Lung (tissue), 11 donors: ENCODE measurements at regions not wholly inside any gene's neighbourhood (a gene's known extent, or its start where the extent isn't known, plus 50 kb on each side); places are given as distances from the start of the nearest gene placed in this dataset.

Experiments
- ATAC-seq: fragments of 200-7000 bp; cut with Tn5 transposase; one replicate; pipeline ENCODE4 v1.9.1; 2020; ENCODE audit warnings: moderate number of reproducible peaks; ENCODE audit not compliant: insufficient read depth, low FRiP score
- DNase-seq, 3 donors: peaks; one replicate each; pipeline ENCODE4 v3.0.0-alpha.2; 2013 to 2017
- H3K27ac ChIP-seq, 2 donors: one replicate each; pipeline ENCODE4 v1.5.1; 2013; ENCODE audit warnings: mild to moderate bottlenecking in 2 of 2, moderate library complexity in 2 of 2, control low read depth in 1 of 2, inconsistent platforms in 1 of 2, low read depth in 1 of 2, low read length in 1 of 2
- H3K27me3 ChIP-seq, 3 donors: one replicate each; pipeline ENCODE4 v1.5.1; 2013; ENCODE audit warnings: low read length in 2 of 3; ENCODE audit not compliant: control insufficient read depth in 3 of 3, insufficient read depth in 3 of 3
- H3K36me3 ChIP-seq, 4 donors: one replicate each; pipeline ENCODE4 v1.5.1; 2013; ENCODE audit warnings: low read length in 4 of 4, mild to moderate bottlenecking in 1 of 4, moderate library complexity in 1 of 4; ENCODE audit not compliant: control insufficient read depth in 4 of 4, insufficient read depth in 4 of 4
- H3K4me1 ChIP-seq, 5 donors: one replicate each; pipeline ENCODE4 v1.5.1; 2013; ENCODE audit warnings: low read length in 5 of 5, mild to moderate bottlenecking in 2 of 5, moderate library complexity in 1 of 5; ENCODE audit not compliant: control insufficient read depth in 5 of 5, insufficient read depth in 5 of 5
- H3K4me3 ChIP-seq: one replicate; pipeline ENCODE4 v1.5.1; 2013; ENCODE audit warnings: mild to moderate bottlenecking, control low read depth, moderate library complexity
- H3K9ac ChIP-seq, 2 donors: one replicate each; pipeline ENCODE4 v1.5.1; 2013; ENCODE audit warnings: low read length in 2 of 2, control low read depth in 1 of 2; ENCODE audit not compliant: insufficient read depth in 1 of 2
- H3K9me3 ChIP-seq, 4 donors: one replicate each; pipeline ENCODE4 v1.5.1; 2013; ENCODE audit warnings: low read length in 3 of 4, mild to moderate bottlenecking in 1 of 4, moderate library complexity in 1 of 4; ENCODE audit not compliant: control insufficient read depth in 4 of 4, insufficient read depth in 3 of 4
- CTCF ChIP-seq: IDR thresholded peaks from 2 replicates; pipeline ENCODE4 v1.5.1; 2012; ENCODE audit warnings: mild to moderate bottlenecking; ENCODE audit errors: control extremely low read depth, extremely low read depth
- WGBS, 2 donors: extraction: QIAGEN DNeasy Blood & Tissue Kit; methylation state at CpG; one replicate each; pipeline ENCODE4 v1.1.7; 2013; 5-methylcytosine and 5-hydroxymethylcytosine counted together
- donor health status: control.
- donor health status: control.
- donor health status: Bipolar disorder and iron deficiency.
- donor health status: healthy.
- donor health status: DM: yes; HTN: yes; CAD: no.

- DNase-seq: no peak
- no peak overlapping the region for H3K4me3 ChIP-seq
- ATAC-seq: no peak
- no peak overlapping the region for H3K9ac ChIP-seq
- H3K36me3 ChIP-seq: no peaks in the 10 kb centered on the region
- H3K27ac ChIP-seq: no peak overlapping the region
- H3K9me3 ChIP-seq: peaks cover 0 to 3% (median 0%) of the 10 kb centered on the region in 4 donors
- no peaks in the 10 kb centered on the region for H3K27me3 ChIP-seq
- WGBS, 2 donors: 96 to 98% methylated on average over 4 of the region's 4 CpGs
- no peak for TF ChIP-seq CTCF
- H3K4me1 ChIP-seq: peaks cover 0 to 8% (median 0%) of the 10 kb centered on the region in 5 donors
Observed at GRCh38 chr12:124082687-124083086, 109.7 kb downstream of the ZNF664 start.

- DNase-seq (no peak), ATAC-seq (no peak)
Observed at GRCh38 chr12:124083708-124084107, 110.7 kb downstream of the ZNF664 start.

GRCh38 chr12:124085419-124086296 lies 112.6 kb downstream of the ZNF664 start:
- H3K27me3 ChIP-seq: no peaks in the 10 kb centered on the region
- no peak for TF ChIP-seq CTCF
- 76 to 81% methylated on average over 17 of the region's 17 CpGs for WGBS, 2 donors
- peaks cover 0 to 4% (median 0%) of the 10 kb centered on the region in 4 donors for H3K9me3 ChIP-seq
- no peak overlapping the region for H3K9ac ChIP-seq
- H3K36me3 ChIP-seq: no peaks in the 10 kb centered on the region
- DNase-seq: no peak
- peaks cover 0 to 18% (median 4%) of the 10 kb centered on the region in 5 donors for H3K4me1 ChIP-seq
- ATAC-seq: no peak
- H3K27ac ChIP-seq: no peak overlapping the region
- no peak overlapping the region for H3K4me3 ChIP-seq

More at GRCh38 chr12:124083708-124084107, 110.7 kb downstream of the ZNF664 start:
- Histone ChIP-seq H3K9me3 (peaks cover 0 to 4% (median 0%) of the 10 kb centered on the region in 4 donors), H3K4me3 (no peak overlapping the region), H3K9ac (no peak overlapping the region), H3K4me1 (peaks cover 0 to 18% (median 0%) of the 10 kb centered on the region in 5 donors), H3K27ac (no peak overlapping the region), H3K27me3 (no peaks in the 10 kb centered on the region), H3K36me3 (no peaks in the 10 kb centered on the region)
- no peak for TF ChIP-seq CTCF
- 89 to 92% methylated on average over 11 of the region's 11 CpGs for WGBS, 2 donors
